Brain microvascular endothelial cell (primary cell): ENCODE measurements at regions not wholly inside any gene's neighbourhood (a gene's known extent, or its start where the extent isn't known, plus 50 kb on each side); places are given as distances from the start of the nearest gene placed in this dataset.

ENCODE experiments used
- DNase-seq: peaks from one replicate; pipeline ENCODE4 v3.0.0-alpha.2; 2020
- H3K27ac ChIP-seq: fragments of 250-450 bp; sonication (Bioruptor Pico); 2 replicates; pipeline ENCODE4 v1.5.1; 2020; ENCODE audit warnings: mild to moderate bottlenecking, moderate library complexity
- H3K27me3 ChIP-seq: fragments of 250-450 bp; sonication (Bioruptor Pico); replicated peaks from 2 replicates; pipeline ENCODE4 v1.5.1; 2020; ENCODE audit warnings: mild to moderate bottlenecking
- H3K36me3 ChIP-seq: fragments of 250-450 bp; sonication (Bioruptor Pico); replicated peaks from 2 replicates; pipeline ENCODE4 v1.5.1; 2020; ENCODE audit warnings: mild to moderate bottlenecking
- H3K4me3 ChIP-seq: 2 replicates; pipeline ENCODE4 v1.5.1; 2011; ENCODE audit warnings: low read depth, mild to moderate bottlenecking, control low read depth, low read length, moderate library complexity
- CTCF ChIP-seq: IDR thresholded peaks from 2 replicates; pipeline ENCODE4 v1.5.1; 2011; ENCODE audit warnings: low read depth, mild to moderate bottlenecking, moderate library complexity, low read length, control low read depth, inconsistent platforms; ENCODE audit errors: missing control alignments
- in situ Hi-C: cut with HindIII; loops from 2 replicates; pipeline ENCODE4 v1.10.0; 2017; ENCODE audit warnings: low sequenced_read_pairs, low pct_ligation_motif_present

GRCh38 chr14:98136012-98136789 is 1135.8 kb downstream of the BCL11B start:
- no peak for DNase-seq
- no peak overlapping the region for H3K27ac ChIP-seq
- in situ Hi-C loops = no loop called here

GRCh38 chr14:98137131-98138025 is 1134.6 kb downstream of the BCL11B start:
- Histone ChIP-seq H3K36me3 (no peaks in the 10 kb centered on the region), H3K27ac (no peak overlapping the region), H3K27me3 (no peaks in the 10 kb centered on the region), H3K4me3 (no peak overlapping the region)
- DNase-seq = no peak
- TF ChIP-seq CTCF = no peak
- in situ Hi-C loops = no loop called here

More at GRCh38 chr14:98136012-98136789, 1135.8 kb downstream of the BCL11B start:
- TF ChIP-seq CTCF = no peak
- no peaks in the 10 kb centered on the region for H3K36me3 ChIP-seq
- no peaks in the 10 kb centered on the region for H3K27me3 ChIP-seq
- no peak overlapping the region for H3K4me3 ChIP-seq

- no peaks in the 10 kb centered on the region for H3K27me3 ChIP-seq
- peak; percentile 53 for TF ChIP-seq CTCF
- H3K27ac ChIP-seq = no peak overlapping the region
- no peak for DNase-seq
- no peak overlapping the region for H3K4me3 ChIP-seq
- in situ Hi-C loops = no loop called here
- H3K36me3 ChIP-seq = no peaks in the 10 kb centered on the region
These were observed 1133.3 kb downstream of the BCL11B start for GRCh38 chr14:98138666-98139065.

GRCh38 chr14:98140862-98141530 is 1131.0 kb downstream of the BCL11B start:
- no peak for TF ChIP-seq CTCF
- Histone ChIP-seq H3K4me3 (no peak overlapping the region), H3K27ac (no peak overlapping the region), H3K27me3 (no peaks in the 10 kb centered on the region), H3K36me3 (no peaks in the 10 kb centered on the region)
- no peak for DNase-seq
- in situ Hi-C loops = no loop called here

GRCh38 chr14:98143566-98143965 is 1128.4 kb downstream of the BCL11B start:
- DNase-seq = no peak
- no peak overlapping the region for H3K4me3 ChIP-seq
- H3K27ac ChIP-seq = no peak overlapping the region
- in situ Hi-C loops = no loop called here
- H3K36me3 ChIP-seq = no peaks in the 10 kb centered on the region
- no peaks in the 10 kb centered on the region for H3K27me3 ChIP-seq
- TF ChIP-seq CTCF = no peak
